ENCODE measurements at regions not wholly inside any gene's neighbourhood (a gene's known extent, or its start where the extent isn't known, plus 50 kb on each side); places are given as distances from the start of the nearest gene placed in this dataset.
"Not testable (repeated sequence)": the region's sequence is repeated elsewhere in the genome, so short reads cannot be mapped to it uniquely, and the experiment has no call there.

GRCh38 chr7:135872861-135873260 is 104.3 kb downstream of the MTPN start:
- DNase-seq (ENCODE audit: low read depth) = not testable (repeated sequence)

DNA sequence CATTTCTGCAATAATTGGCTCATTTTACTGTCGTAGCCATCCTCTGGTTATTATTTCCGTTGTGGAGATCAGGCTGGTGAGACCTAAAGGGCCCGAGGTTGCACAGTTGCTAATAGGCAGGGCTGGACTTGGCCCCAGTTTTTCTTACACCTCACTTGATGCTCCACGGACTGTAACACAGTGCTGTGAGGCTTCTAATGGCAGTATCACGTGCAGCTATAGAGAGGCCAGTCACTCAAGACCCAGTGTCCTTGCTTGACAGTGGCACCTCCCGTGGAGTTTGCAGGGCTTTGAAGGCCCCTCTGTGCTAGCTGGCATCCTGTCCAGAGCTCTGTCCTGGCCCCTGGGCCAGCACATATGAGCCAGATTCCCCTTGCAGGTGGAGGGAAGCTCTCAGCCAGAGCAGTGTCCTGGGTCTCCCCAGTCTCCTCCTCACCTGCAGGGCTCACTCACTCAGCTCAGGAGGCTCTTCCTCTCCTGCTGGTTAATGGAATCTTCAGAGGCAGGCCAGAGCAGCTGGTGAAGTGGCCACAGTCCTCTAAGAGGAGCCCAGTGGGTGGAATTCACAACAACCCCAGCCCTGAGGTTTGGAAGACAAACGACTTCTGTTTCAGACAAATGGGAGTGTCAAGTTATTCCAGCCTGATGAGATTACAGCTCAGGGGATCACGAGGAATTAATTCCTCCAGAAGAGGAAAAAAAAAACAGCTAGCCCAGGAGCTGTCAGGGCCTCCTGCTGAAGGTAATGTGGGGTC is 114.2 kb upstream of the FAM180A start:
- DNase-seq (ENCODE audit: low read depth) = no peak

- no peak for DNase-seq (ENCODE audit: low read depth)
Measured at GRCh38 chr7:135859538-135859937, 110.9 kb upstream of the FAM180A start.

DNA sequence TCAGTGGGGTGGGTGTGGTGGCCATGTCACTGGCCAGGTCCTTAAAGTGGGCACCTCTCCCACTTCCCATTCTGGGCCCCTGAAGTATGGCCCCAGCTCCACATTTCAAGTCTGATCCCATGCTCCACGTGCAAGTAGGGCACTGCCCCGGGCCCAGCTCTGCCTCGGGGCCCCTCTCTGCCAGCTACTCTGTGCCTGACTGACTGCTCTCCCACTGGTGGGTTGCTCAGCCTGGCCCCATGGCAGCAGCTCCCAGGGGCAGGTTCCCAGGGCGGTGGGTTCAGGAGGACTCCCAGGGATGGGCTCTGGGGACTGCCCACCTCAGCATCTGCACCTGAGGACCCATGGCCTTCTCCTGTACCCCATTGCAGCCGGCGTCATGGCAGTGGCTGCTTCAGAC is 110.2 kb upstream of the FAM180A start:
- no peak for DNase-seq (ENCODE audit: low read depth)

DNA sequence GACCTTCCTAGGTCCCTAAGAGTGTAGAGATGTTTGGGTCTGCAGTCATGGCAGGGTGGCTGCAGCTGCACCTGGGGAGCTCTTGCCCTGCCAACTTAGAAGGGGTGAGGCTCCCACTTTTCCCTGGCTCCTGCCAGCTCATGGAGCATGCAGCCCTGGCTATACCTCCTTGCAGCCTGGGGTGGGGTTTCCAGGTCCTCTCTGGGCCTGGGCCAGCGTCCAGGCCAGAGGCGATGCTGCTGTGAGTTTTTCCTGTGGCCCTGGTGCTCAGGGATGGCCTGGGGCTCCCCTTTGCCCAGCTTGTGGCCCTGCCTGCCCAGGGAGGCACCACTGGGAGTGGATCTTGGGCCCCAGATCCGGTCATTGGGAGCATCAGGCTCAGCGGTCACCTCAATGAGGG is 109.8 kb upstream of the FAM180A start:
- DNase-seq (ENCODE audit: low read depth) = no peak

DNA sequence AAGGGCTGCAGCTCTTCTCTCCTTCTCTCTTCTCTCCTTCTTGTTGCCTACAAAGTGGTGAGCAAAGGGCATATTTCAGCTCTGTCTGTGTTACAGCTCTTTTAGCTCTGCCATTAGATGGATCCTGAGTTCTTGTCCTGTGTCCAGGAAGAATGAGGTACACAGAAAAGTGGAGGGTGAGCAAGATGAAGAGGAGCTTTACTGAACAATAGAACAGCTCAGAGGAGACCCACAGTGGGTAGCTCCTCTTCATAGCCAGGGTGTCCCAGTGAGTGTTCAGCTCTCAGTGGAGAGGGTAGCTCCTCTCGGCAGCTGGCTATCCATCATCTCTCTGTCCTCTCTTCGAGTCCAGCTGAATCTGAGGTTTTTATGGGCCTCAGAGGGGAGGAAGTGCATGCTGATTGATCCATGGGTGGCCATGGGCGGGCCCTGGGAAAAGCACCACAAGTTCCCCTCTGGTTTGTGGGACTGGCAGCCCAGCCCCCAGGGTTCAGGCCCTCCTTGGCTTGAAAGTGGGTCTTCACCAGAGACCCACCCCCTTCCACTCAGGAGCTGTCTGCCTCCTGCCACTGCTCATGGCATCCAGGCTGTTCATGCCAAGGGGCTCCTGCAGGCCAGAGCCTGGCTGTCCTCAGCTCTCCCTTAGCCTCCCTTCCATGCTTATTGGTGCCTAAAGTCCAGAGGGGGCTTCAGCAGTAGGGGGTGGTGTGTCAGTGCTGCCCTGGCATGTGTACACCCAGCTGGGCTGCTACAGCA is 109.1 kb upstream of the FAM180A start:
- DNase-seq (ENCODE audit: low read depth) = no peak

DNA sequence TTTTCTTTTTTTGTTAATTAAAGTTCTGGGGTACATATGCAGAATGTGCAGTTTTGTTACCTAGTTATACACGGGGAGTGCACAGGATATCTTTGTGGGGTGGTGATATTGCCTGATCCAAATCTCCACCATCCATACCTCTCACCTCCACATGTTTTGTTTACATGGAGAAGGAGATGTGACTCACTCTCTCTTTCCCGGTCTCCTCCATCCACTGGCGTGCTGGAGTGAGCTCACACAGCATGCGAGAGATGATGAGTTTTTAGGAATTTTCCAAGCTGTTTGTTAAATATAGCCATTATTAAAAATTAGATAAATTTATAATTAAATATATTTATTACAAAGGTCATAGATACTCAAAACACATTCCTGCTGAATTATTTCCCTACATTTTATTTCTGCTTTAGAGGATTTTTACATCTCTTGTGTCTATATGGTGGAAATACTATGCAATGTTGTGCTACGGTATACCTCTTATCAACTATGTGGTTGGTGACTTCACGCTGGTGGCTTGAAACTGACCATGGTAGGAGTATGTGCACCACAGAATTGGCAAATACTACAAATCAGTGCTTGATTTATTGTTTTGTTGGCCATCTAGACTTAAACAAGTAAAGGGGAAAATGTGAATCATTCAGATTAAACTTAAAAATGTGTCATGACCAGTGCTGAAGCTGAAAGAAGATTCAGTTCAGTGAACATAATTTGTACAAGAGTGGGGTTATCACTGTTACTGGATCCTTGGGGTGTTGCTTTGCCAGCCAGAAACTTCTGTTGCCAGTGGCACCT is 107.9 kb upstream of the FAM180A start:
- peak; percentile 32 for DNase-seq (ENCODE audit: low read depth)

- DNase-seq (ENCODE audit: low read depth) = no peak
Measured at GRCh38 chr7:135855846-135856245, 107.2 kb upstream of the FAM180A start.

- no peak for DNase-seq (ENCODE audit: low read depth)
Measured at GRCh38 chr7:135853499-135853898, 104.9 kb upstream of the FAM180A start.

DNA sequence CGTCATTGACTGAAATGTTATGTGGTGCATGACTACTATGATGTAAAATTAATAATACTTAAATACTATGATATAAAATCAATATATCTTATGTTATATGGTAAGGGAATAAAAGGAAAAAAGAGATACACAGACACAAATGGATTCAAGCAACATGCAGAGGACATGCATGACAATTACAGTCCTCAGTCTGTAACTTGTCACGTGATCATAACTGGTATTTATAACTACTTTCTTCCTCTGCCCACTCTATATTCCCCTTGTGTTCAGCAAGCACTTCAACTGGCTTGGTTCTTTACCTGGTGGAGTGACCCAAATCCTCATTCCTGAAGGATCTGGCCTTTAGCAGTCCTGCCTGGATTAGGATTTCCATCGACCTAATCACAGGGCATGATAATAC is 104.4 kb upstream of the FAM180A start:
- DNase-seq (ENCODE audit: low read depth) = no peak

- no peak for DNase-seq (ENCODE audit: low read depth)
Measured at GRCh38 chr7:135847242-135847641, 98.6 kb upstream of the FAM180A start.

GRCh38 chr7:135846339-135846738 is 97.7 kb upstream of the FAM180A start:
- DNase-seq (ENCODE audit: low read depth) = no peak

- no peak for DNase-seq (ENCODE audit: low read depth)
Measured at GRCh38 chr7:135845415-135846075, 96.9 kb upstream of the FAM180A start.

DNA sequence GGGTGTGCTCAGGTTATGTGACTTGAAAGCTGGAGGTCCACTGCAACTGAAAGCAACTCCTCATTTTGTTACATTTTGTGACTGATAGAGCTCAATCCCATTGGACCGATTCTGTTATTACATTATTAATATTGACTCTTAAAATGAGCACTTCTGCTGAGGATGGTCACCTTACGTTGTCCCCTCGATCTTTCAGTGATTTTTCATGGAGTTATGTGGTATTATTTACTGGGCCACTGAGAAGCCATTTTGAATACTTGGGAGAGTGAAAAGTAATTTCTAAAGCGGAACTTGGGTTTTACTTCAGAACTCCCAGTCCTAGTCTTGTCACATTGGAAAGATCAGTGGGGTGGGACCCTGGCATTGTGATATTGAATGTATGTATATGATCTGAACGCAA is 96.3 kb upstream of the FAM180A start:
- DNase-seq (ENCODE audit: low read depth) = no peak

DNA sequence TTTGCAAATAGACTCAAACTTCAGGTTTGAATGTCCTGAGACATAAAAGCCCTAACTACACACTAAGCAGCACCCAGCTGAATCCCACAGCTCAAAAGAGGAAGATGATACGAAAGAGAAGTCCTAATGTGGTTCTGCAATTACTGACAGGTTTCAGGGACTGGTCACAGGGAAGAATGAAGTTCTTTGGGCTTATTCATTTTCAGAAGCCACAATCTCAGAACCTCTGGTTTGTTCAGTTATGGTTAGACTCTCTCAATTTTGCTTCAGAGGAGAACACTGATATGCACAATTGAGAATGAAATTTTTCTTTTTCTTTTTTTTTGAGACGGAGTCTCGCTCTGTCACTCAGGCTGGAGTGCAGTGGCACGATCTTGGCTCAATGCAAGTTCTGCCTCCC is 94.6 kb upstream of the FAM180A start:
- no peak for DNase-seq (ENCODE audit: low read depth)

DNA sequence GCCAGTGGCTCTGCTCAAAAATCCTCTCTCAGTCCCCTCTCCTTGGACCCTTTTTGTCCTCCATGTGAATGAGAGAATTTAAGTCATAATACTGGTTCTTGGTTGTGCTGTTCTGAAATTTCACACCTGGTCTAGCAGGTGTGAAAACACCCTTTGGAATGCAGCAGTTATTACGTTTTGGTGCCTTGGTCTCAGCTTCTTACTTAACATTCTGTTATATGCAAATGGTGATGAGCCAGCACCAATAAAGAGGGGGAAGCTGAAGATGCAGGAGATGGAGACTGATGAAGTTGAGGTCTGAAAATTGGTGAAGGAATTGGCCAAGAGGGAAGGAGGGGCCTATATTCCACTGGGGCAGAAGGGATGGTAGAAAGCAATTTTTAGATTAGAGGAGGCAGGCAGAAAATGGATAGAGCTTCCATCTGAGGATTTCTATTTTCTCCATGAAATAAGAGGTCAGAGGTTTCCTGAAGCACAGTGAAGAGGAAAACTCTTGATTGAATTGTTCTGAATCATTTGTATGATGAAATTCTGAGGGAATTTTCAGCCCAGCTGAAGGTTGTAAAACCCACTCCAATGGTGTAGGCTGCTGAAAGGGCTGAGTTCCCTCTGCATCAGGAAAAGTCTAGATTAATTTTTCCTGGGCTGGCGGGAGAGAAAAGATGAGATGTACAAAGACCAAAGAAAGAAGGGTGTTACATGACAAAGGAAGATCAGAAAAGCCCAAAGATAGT is 94.0 kb upstream of the FAM180A start:
- no peak for DNase-seq (ENCODE audit: low read depth)

- DNase-seq (ENCODE audit: low read depth) = no peak
Measured at GRCh38 chr7:135840591-135840990, 92.0 kb upstream of the FAM180A start.

DNA sequence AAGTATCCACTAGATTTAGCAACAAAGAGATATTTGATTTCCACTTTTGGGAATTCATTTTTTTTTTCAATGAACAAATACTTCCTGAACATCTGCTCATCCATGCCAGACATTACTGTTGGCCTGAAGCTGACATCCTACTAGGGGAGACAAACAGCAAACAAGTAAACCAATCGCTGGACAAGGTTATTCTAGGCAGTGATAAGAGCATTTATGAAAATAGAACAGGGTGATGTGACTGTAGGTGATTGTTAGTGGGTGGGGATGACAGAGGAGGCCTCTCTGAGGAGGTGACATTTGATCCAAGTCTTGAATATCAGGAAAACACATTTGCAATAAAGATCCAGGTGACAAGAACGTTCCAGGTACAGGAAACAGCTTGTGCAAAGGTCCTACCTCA is 89.1 kb upstream of the FAM180A start:
- DNase-seq (ENCODE audit: low read depth) = no peak

GRCh38 chr7:135834266-135834665 is 85.7 kb upstream of the FAM180A start:
- DNase-seq (ENCODE audit: low read depth) = no peak

- no peak for DNase-seq (ENCODE audit: low read depth)
Measured at GRCh38 chr7:135833642-135834041, 85.0 kb upstream of the FAM180A start.

- no peak for DNase-seq (ENCODE audit: low read depth)
Measured at GRCh38 chr7:135831455-135832195, 83.0 kb upstream of the FAM180A start.
